Vagina (tissue), 2 donors: ENCODE measurements at regions not wholly inside any gene's neighbourhood (a gene's known extent, or its start where the extent isn't known, plus 50 kb on each side); places are given as distances from the start of the nearest gene placed in this dataset.
A peak's percentile ranks its signal among the peaks of the same experiment; 100 is the strongest.

Experiments
- DNase-seq, 2 donors: peaks; one replicate each; pipeline ENCODE4 v3.0.0-alpha.2; 2017; ENCODE audit errors: extremely low spot score in 2 of 2
- H3K27ac ChIP-seq: fragments of 200-600 bp; sonication (generic); one replicate; pipeline ENCODE4 v1.5.1; 2019
- H3K27me3 ChIP-seq: fragments of 200-600 bp; sonication (generic); one replicate; pipeline ENCODE4 v1.5.1; 2019
- H3K36me3 ChIP-seq, 2 donors: fragments of 200-600 bp; sonication (generic); one replicate each; pipeline ENCODE4 v1.5.1; 2017 to 2019
- H3K4me1 ChIP-seq: fragments of 200-600 bp; sonication (generic); one replicate; pipeline ENCODE4 v1.5.1; 2019
- H3K4me3 ChIP-seq, 2 donors: fragments of 200-600 bp; sonication (generic); 1 replicate in 1 of 2; 2 replicates in 1 of 2; pipeline ENCODE4 v1.5.1; 2016 to 2019
- H3K9me3 ChIP-seq: fragments of 200-600 bp; sonication (generic); one replicate; pipeline ENCODE4 v1.5.1; 2019
- CTCF ChIP-seq, 3 experiments: fragments of 450-650 bp in 2 of 3; fragments of 200-600 bp in 1 of 3; sonication (generic) in 1 of 3; IDR thresholded peaks; one replicate each; pipeline ENCODE4 v1.5.1; 2017 to 2019; ENCODE audit warnings: antibody characterized with exemption in 3 of 3, mild to moderate bottlenecking in 2 of 3, moderate library complexity in 2 of 3
- POLR2A ChIP-seq, 2 donors: fragments of 450-650 bp; IDR thresholded peaks; one replicate each; pipeline ENCODE4 v1.6.1; 2017; ENCODE audit warnings: antibody characterized with exemption in 2 of 2, mild to moderate bottlenecking in 2 of 2, moderate library complexity in 2 of 2
- POLR2AphosphoS5 ChIP-seq, 2 donors: sonication (generic); formaldehyde crosslinking; IDR thresholded peaks; one replicate each; pipeline ENCODE4 v1.9.0; 2017; ENCODE audit warnings: antibody characterized with exemption in 2 of 2, mild to moderate bottlenecking in 2 of 2, low read depth in 1 of 2; ENCODE audit not compliant: insufficient read depth in 1 of 2
- intact Hi-C: fragments of 100-400 bp; cut with DNase I; formaldehyde crosslinking; loops from one replicate; pipeline ENCODE4 v1.15.1; 2023

- no peak for DNase-seq
- Histone ChIP-seq H3K4me1 (no peaks in the 10 kb centered on the region), H3K27ac (no peak overlapping the region), H3K27me3 (no peaks in the 10 kb centered on the region), H3K9me3 (no peaks in the 10 kb centered on the region), H3K4me3 (no peak overlapping the region), H3K36me3 (no peaks in the 10 kb centered on the region)
- intact Hi-C loops: no loop called here
- TF ChIP-seq POLR2AphosphoS5 (IDR thresholded peaks at IDR 0.05; ENCODE audit: insufficient read depth in 1 of 2, low read depth in 1 of 2) (no peak), POLR2A (IDR thresholded peaks at IDR 0.05) (no peak), CTCF (IDR thresholded peaks at IDR 0.05) (no peak)
Observed at GRCh38 chr6:55696501-55696900, 117.5 kb upstream of the HMGCLL1 start.

GRCh38 chr6:55696041-55696440 is 117.0 kb upstream of the HMGCLL1 start:
- Histone ChIP-seq H3K4me1 (no peaks in the 10 kb centered on the region), H3K27ac (no peak overlapping the region), H3K36me3 (no peaks in the 10 kb centered on the region), H3K4me3 (no peak overlapping the region), H3K27me3 (no peaks in the 10 kb centered on the region), H3K9me3 (no peaks in the 10 kb centered on the region)
- TF ChIP-seq CTCF (IDR thresholded peaks at IDR 0.05): no peak
- peak in 1 of 2 donors; percentile 13 for TF ChIP-seq POLR2AphosphoS5 (IDR thresholded peaks at IDR 0.05; ENCODE audit: insufficient read depth in 1 of 2, low read depth in 1 of 2)
- no peak for DNase-seq
- intact Hi-C loops: no loop called here

GRCh38 chr6:55694759-55695158 is 115.8 kb upstream of the HMGCLL1 start:
- DNase-seq: no peak
- Histone ChIP-seq H3K4me1 (no peaks in the 10 kb centered on the region), H3K27ac (no peak overlapping the region), H3K4me3 (no peak overlapping the region), H3K36me3 (no peaks in the 10 kb centered on the region), H3K9me3 (no peaks in the 10 kb centered on the region), H3K27me3 (no peaks in the 10 kb centered on the region)
- intact Hi-C loops: no loop called here
- TF ChIP-seq CTCF (IDR thresholded peaks at IDR 0.05) (no peak), POLR2A (IDR thresholded peaks at IDR 0.05) (no peak), POLR2AphosphoS5 (IDR thresholded peaks at IDR 0.05; ENCODE audit: insufficient read depth in 1 of 2, low read depth in 1 of 2) (no peak)

- intact Hi-C loops: no loop called here
- Histone ChIP-seq H3K9me3 (no peaks in the 10 kb centered on the region), H3K27me3 (no peaks in the 10 kb centered on the region), H3K27ac (no peak overlapping the region), H3K4me1 (no peaks in the 10 kb centered on the region), H3K4me3 (no peak overlapping the region), H3K36me3 (no peaks in the 10 kb centered on the region)
- DNase-seq: no peak
- TF ChIP-seq CTCF (IDR thresholded peaks at IDR 0.05) (no peak), POLR2AphosphoS5 (IDR thresholded peaks at IDR 0.05; ENCODE audit: insufficient read depth in 1 of 2, low read depth in 1 of 2) (no peak), POLR2A (IDR thresholded peaks at IDR 0.05) (no peak)
Observed at GRCh38 chr6:55694148-55694547, 115.2 kb upstream of the HMGCLL1 start.

- no peaks in the 10 kb centered on the region for H3K27me3 ChIP-seq
- no peaks in the 10 kb centered on the region for H3K36me3 ChIP-seq
- H3K9me3 ChIP-seq: no peaks in the 10 kb centered on the region
- TF ChIP-seq POLR2AphosphoS5 (IDR thresholded peaks at IDR 0.05; ENCODE audit: insufficient read depth in 1 of 2, low read depth in 1 of 2): no peak
- no peak for TF ChIP-seq CTCF (IDR thresholded peaks at IDR 0.05)
- no peak overlapping the region for H3K27ac ChIP-seq
- intact Hi-C loops: no loop called here
- H3K4me3 ChIP-seq: no peak overlapping the region
- DNase-seq: no peak
- no peaks in the 10 kb centered on the region for H3K4me1 ChIP-seq
Observed at GRCh38 chr6:55679503-55679902, 100.5 kb upstream of the HMGCLL1 start.
